Coronary artery (tissue), 2 donors: ENCODE measurements at regions not wholly inside any gene's neighbourhood (a gene's known extent, or its start where the extent isn't known, plus 50 kb on each side); places are given as distances from the start of the nearest gene placed in this dataset.

ENCODE experiments used
- DNase-seq: peaks from one replicate; pipeline ENCODE4 v3.0.0-alpha.2; 2017; ENCODE audit warnings: low spot score
- H3K27ac ChIP-seq, 2 donors: fragments of 200-600 bp; sonication (generic); one replicate each; pipeline ENCODE4 v1.5.1; 2016 to 2019
- H3K4me3 ChIP-seq: fragments of 200-600 bp; sonication (generic); 2 replicates; pipeline ENCODE4 v1.5.1; 2016; ENCODE audit warnings: mild to moderate bottlenecking, moderate library complexity
- TF ChIP-seq, protein P1 (sequence below): fragments of 200-600 bp; sonication (generic); IDR thresholded peaks from one replicate; pipeline ENCODE4 v1.5.1; 2019; ENCODE audit warnings: antibody characterized with exemption

DNA sequence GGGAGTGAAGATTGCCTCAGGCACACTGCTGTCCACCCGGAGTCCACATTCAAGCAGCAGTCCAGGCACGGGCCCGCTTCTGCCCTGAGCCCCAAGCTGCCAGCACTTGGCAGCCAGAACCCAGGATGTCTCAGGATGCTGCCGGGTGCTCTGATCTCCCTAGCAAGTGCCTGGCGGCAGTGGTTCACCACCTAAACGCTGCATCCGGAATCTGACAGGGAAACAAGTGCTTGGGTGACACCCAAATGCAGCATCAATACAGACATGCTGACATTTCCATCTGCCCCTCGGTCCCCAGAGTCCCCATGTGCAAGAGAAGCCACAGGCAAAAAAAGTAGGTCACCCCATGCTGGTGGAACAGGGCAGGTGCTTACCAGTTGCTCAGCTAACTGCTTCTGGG is 197.1 kb upstream of the RPL38 start:
- Histone ChIP-seq H3K27ac (no peak overlapping the region), H3K4me3 (no peak overlapping the region)
- DNase-seq = no peak
- TF ChIP-seq, protein P1, sequence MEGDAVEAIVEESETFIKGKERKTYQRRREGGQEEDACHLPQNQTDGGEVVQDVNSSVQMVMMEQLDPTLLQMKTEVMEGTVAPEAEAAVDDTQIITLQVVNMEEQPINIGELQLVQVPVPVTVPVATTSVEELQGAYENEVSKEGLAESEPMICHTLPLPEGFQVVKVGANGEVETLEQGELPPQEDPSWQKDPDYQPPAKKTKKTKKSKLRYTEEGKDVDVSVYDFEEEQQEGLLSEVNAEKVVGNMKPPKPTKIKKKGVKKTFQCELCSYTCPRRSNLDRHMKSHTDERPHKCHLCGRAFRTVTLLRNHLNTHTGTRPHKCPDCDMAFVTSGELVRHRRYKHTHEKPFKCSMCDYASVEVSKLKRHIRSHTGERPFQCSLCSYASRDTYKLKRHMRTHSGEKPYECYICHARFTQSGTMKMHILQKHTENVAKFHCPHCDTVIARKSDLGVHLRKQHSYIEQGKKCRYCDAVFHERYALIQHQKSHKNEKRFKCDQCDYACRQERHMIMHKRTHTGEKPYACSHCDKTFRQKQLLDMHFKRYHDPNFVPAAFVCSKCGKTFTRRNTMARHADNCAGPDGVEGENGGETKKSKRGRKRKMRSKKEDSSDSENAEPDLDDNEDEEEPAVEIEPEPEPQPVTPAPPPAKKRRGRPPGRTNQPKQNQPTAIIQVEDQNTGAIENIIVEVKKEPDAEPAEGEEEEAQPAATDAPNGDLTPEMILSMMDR = no peak

DNA sequence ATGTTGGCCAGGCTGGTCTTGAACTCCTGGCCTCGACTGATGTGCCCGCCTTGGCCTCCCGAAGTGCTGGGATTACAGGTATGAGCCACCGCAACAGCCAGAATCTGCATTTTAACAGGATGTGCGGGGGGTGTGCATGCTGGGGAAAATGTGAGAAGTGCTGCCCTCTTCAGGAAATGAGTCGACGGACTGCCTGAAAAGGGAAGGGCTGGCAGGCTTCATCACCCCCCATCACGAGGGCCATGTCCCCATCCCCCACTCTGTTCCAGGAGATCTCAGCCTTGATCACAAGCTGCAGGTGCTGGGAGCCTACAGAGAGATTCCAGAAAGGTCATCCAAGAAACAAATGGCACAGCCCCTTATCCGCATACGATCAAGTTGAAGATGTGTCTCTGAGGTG is 195.3 kb upstream of the RPL38 start:
- DNase-seq = no peak
- TF ChIP-seq, protein P1 = no peak
- no peak overlapping the region for H3K27ac ChIP-seq
- no peak overlapping the region for H3K4me3 ChIP-seq

DNA sequence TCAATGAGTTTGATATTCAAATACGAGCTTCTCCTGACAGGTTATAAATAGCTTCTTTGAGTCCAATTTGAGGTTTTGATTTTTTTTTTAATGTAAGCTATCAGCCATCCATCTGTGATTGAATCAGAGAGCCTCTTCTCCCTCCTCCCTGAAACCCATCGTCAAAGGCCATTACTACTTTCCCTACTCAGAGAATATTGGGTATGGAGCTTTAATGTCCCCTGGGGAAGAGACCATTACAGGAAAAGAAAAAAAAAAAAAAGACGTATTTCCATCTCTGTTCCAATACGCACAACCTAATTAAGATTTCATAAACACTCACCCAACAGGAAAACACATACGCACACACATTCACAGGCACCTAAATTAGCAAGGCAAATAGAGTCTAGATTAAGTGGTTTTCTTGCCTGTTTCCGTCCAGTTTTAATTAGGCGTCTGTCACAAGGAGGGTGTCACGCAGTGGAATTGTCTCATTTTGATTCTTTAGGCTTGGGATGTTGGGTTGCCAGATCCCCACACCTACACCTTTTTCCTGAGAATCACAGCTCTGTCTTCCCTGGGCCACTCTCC is 194.3 kb upstream of the RPL38 start:
- no peak overlapping the region for H3K27ac ChIP-seq
- TF ChIP-seq, protein P1 = no peak
- no peak for DNase-seq

DNA sequence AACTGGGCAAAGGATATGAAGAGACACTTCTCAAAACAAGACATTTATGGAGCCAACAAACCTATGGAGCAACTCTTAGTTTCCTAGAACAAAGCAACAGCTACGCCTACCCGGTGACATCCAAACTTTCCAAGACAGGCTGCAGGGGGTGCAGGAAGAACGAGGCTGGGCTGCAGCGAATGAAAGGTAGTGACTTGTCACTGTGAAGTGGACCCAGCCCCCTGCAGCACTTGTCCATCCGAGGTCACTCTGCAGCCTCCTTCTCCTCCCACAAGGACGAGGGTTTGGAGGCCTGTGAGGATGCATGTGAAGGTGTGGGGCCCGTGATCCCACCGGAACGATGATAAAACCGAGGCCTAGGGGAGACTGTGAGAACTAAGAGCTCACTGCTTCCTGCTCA is 192.6 kb upstream of the RPL38 start:
- TF ChIP-seq, protein P1 = no peak
- no peak overlapping the region for H3K4me3 ChIP-seq
- H3K27ac ChIP-seq = no peak overlapping the region
- DNase-seq = no peak

More for the DNA sequence above, 194.3 kb upstream of the RPL38 start:
- no peak overlapping the region for H3K4me3 ChIP-seq

DNA sequence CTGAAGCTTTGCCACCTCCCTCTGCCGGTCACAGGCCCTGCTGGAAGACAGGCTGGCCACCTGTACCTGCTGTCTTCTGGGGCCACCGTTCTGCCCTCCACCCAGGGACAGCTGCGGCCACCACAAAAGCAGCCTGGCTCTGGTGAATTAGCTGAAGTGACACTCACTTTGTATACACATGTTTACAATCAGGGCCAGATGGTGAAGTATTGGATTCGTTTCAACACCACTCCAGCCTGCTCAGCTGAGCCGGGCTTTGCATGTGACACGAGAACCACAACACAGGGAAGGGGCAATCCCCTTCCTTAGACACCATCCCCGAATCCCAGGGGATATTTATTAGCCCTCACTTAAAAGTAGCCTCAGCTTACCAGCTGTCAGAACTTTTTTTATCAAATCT is 191.5 kb upstream of the RPL38 start:
- H3K4me3 ChIP-seq = no peak overlapping the region
- TF ChIP-seq, protein P1 = no peak
- H3K27ac ChIP-seq = no peak overlapping the region
- DNase-seq = no peak

DNA sequence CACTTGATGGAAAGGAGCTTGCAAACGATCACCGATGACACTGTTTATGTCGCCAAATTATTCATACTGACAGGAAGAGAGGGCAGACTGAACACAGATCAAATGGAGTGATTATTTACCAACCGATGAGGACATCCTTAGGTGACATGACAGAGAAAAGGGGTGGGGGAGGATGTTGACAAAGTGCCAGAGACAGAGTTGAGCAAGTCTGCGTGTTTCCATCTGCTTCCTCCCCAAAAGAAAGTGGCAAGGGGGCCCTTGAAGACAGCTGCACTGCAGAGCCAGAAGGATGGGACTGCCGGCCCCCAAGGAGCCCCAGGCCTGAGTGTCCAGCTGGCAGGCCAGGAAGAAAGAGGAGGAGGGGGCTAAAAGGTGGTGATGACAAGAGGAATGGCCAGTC is 191.0 kb upstream of the RPL38 start:
- Histone ChIP-seq H3K27ac (no peak overlapping the region), H3K4me3 (no peak overlapping the region)
- no peak for DNase-seq
- TF ChIP-seq, protein P1 = no peak

DNA sequence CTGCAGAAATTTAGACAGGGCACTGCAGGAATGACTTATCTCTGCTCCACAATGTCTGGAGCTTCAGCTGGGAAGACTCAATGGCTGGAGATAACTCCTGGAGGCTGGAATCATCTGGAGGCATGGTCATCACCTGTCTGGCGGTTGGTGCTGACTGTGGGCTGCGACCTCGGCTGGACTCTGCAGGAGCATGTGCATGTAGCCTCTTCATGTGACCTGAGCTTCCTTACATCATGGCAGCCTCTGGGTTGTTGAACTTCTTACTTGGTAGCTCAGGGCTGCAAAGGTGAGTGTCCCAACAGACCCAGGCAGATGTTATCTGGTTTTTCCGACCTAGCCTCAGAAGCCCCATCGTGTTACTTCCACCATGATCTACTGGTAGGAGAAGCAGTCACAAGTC is 188.2 kb upstream of the RPL38 start:
- no peak for DNase-seq
- TF ChIP-seq, protein P1 = no peak
- H3K4me3 ChIP-seq = no peak overlapping the region

More for the DNA sequence above, 188.2 kb upstream of the RPL38 start:
- no peak overlapping the region for H3K27ac ChIP-seq
